GM18507 (cell line): ENCODE measurements at regions not wholly inside any gene's neighbourhood (a gene's known extent, or its start where the extent isn't known, plus 50 kb on each side); places are given as distances from the start of the nearest gene placed in this dataset.

ENCODE experiments used
- DNase-seq: peaks from one replicate; pipeline ENCODE4 v3.0.0; 2011; ENCODE audit warnings: low read depth; ENCODE audit not compliant: insufficient read length; ENCODE audit errors: extremely low spot score
- FAIRE-seq: peaks from 2 replicates; lab custom pipeline; 2011; peaks lifted over from hg19 to GRCh38; lab: Jason Lieb, UNC

- FAIRE-seq (no peak), DNase-seq (no peak)
Observed at GRCh38 chr1:82319546-82319945, 518.8 kb downstream of the ADGRL2 start.

GRCh38 chr1:82318921-82319320 lies 518.2 kb downstream of the ADGRL2 start:
- no peak for FAIRE-seq
- no peak for DNase-seq

- FAIRE-seq (no peak), DNase-seq (no peak)
Observed at GRCh38 chr1:82318265-82318664, 517.5 kb downstream of the ADGRL2 start.

GRCh38 chr1:82317671-82318070 lies 516.9 kb downstream of the ADGRL2 start:
- DNase-seq: no peak
- FAIRE-seq: no peak

- FAIRE-seq (no peak), DNase-seq (no peak)
Observed at GRCh38 chr1:82299656-82300055, 498.9 kb downstream of the ADGRL2 start.

- no peak for FAIRE-seq
Observed at GRCh38 chr1:82299056-82299455, 498.3 kb downstream of the ADGRL2 start.

GRCh38 chr1:82297139-82297896 lies 496.6 kb downstream of the ADGRL2 start:
- DNase-seq (no peak), FAIRE-seq (no peak)

More at GRCh38 chr1:82299056-82299455, 498.3 kb downstream of the ADGRL2 start:
- no peak for DNase-seq

- FAIRE-seq (no peak), DNase-seq (no peak)
Observed at GRCh38 chr1:82287556-82287955, 486.8 kb downstream of the ADGRL2 start.

GRCh38 chr1:82284213-82284612 lies 483.5 kb downstream of the ADGRL2 start:
- no peak for FAIRE-seq
- no peak for DNase-seq

GRCh38 chr1:82279241-82279640 lies 478.5 kb downstream of the ADGRL2 start:
- DNase-seq (no peak), FAIRE-seq (no peak)

GRCh38 chr1:82273816-82274215 lies 473.1 kb downstream of the ADGRL2 start:
- DNase-seq (no peak), FAIRE-seq (no peak)

GRCh38 chr1:82269431-82269830 lies 468.7 kb downstream of the ADGRL2 start:
- no peak for DNase-seq
- FAIRE-seq: no peak

GRCh38 chr1:82268826-82269225 lies 468.1 kb downstream of the ADGRL2 start:
- DNase-seq (no peak), FAIRE-seq (no peak)

- DNase-seq (no peak), FAIRE-seq (no peak)
Observed at GRCh38 chr1:82266351-82266750, 465.6 kb downstream of the ADGRL2 start.

- FAIRE-seq: no peak
- DNase-seq: no peak
Observed at GRCh38 chr1:82265436-82265835, 464.7 kb downstream of the ADGRL2 start.

GRCh38 chr1:82264802-82265201 lies 464.1 kb downstream of the ADGRL2 start:
- FAIRE-seq (no peak), DNase-seq (no peak)

GRCh38 chr1:82263396-82263795 lies 462.7 kb downstream of the ADGRL2 start:
- DNase-seq (no peak), FAIRE-seq (no peak)

- no peak for FAIRE-seq
- DNase-seq: no peak
Observed at GRCh38 chr1:82260666-82261065, 459.9 kb downstream of the ADGRL2 start.

GRCh38 chr1:82260051-82260450 lies 459.3 kb downstream of the ADGRL2 start:
- FAIRE-seq (no peak), DNase-seq (no peak)

GRCh38 chr1:82258887-82259286 lies 458.2 kb downstream of the ADGRL2 start:
- no peak for FAIRE-seq
- no peak for DNase-seq

GRCh38 chr1:82246050-82246449 lies 445.3 kb downstream of the ADGRL2 start:
- DNase-seq (no peak), FAIRE-seq (no peak)
